HL-60 (cell line): ENCODE measurements at regions not wholly inside any gene's neighbourhood (a gene's known extent, or its start where the extent isn't known, plus 50 kb on each side); places are given as distances from the start of the nearest gene placed in this dataset.

Experiments
- DNase-seq, 2 experiments: peaks; one replicate each; pipeline ENCODE4 v3.0.0-alpha.2; 2010 to 2020; ENCODE audit warnings: low read depth in 1 of 2, low spot score in 1 of 2
- H3K27ac ChIP-seq: fragments of 250-450 bp; sonication (Bioruptor Pico); replicated peaks from 2 replicates; pipeline ENCODE4 v1.5.1; 2020; ENCODE audit warnings: mild to moderate bottlenecking, moderate library complexity
- H3K27me3 ChIP-seq: fragments of 250-450 bp; sonication (Bioruptor Pico); 2 replicates; pipeline ENCODE4 v1.5.1; 2021; ENCODE audit warnings: mild to moderate bottlenecking, moderate library complexity; ENCODE audit not compliant: insufficient read depth, poor library complexity, severe bottlenecking
- H3K4me3 ChIP-seq: replicated peaks from 2 replicates; pipeline ENCODE4 v1.5.1; 2011; ENCODE audit warnings: mild to moderate bottlenecking, control low read depth, low read length; ENCODE audit not compliant: insufficient read depth
- GABPA ChIP-seq: IDR thresholded peaks from 2 replicates; pipeline ENCODE4 v1.6.1; 2012; ENCODE audit warnings: low read depth
- POLR2AphosphoS5 ChIP-seq: IDR thresholded peaks from 2 replicates; pipeline ENCODE4 v1.6.1; 2012; ENCODE audit warnings: low read depth
- SPI1 ChIP-seq: IDR thresholded peaks from 2 replicates; pipeline ENCODE4 v1.6.1; 2012; ENCODE audit warnings: low read depth, mild to moderate bottlenecking, borderline replicate concordance
- TF ChIP-seq, protein P1 (sequence below): IDR thresholded peaks from one replicate; pipeline ENCODE4 v1.5.1; 2011; ENCODE audit warnings: low read length, control low read depth, inconsistent platforms; ENCODE audit not compliant: insufficient read depth
- TF ChIP-seq, protein P2 (sequence below): IDR thresholded peaks from 2 replicates; pipeline ENCODE4 v1.6.1; 2012; ENCODE audit warnings: low read depth; ENCODE audit not compliant: insufficient replicate concordance

DNA sequence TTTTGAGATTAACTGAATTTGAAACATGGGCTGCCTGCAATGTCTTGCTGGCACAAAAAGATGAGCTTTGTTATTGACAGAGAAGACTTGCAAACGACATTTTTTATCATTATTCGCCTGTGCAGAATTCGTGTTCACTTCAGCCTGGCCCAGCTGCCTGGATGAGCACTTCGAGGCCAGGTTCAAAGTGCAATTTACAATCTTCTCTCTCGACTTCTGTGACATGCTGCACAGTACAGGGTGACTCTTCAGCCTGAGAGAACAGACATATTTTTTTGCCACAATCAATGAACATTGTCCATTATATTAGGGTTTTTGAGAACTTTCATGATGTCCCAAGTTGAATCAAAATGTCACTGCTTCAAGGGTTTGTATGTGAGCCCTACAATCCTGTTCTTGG lies 616.5 kb downstream of the SMARCA1 start:
- Histone ChIP-seq H3K27me3 (no peaks in the 10 kb centered on the region), H3K4me3 (no peak overlapping the region), H3K27ac (no peak overlapping the region)
- DNase-seq: no peak
- TF ChIP-seq GABPA: no peak
- no peak for TF ChIP-seq POLR2AphosphoS5
- TF ChIP-seq SPI1: no peak
- TF ChIP-seq, protein P1, sequence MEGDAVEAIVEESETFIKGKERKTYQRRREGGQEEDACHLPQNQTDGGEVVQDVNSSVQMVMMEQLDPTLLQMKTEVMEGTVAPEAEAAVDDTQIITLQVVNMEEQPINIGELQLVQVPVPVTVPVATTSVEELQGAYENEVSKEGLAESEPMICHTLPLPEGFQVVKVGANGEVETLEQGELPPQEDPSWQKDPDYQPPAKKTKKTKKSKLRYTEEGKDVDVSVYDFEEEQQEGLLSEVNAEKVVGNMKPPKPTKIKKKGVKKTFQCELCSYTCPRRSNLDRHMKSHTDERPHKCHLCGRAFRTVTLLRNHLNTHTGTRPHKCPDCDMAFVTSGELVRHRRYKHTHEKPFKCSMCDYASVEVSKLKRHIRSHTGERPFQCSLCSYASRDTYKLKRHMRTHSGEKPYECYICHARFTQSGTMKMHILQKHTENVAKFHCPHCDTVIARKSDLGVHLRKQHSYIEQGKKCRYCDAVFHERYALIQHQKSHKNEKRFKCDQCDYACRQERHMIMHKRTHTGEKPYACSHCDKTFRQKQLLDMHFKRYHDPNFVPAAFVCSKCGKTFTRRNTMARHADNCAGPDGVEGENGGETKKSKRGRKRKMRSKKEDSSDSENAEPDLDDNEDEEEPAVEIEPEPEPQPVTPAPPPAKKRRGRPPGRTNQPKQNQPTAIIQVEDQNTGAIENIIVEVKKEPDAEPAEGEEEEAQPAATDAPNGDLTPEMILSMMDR: no peak
- TF ChIP-seq, protein P2, sequence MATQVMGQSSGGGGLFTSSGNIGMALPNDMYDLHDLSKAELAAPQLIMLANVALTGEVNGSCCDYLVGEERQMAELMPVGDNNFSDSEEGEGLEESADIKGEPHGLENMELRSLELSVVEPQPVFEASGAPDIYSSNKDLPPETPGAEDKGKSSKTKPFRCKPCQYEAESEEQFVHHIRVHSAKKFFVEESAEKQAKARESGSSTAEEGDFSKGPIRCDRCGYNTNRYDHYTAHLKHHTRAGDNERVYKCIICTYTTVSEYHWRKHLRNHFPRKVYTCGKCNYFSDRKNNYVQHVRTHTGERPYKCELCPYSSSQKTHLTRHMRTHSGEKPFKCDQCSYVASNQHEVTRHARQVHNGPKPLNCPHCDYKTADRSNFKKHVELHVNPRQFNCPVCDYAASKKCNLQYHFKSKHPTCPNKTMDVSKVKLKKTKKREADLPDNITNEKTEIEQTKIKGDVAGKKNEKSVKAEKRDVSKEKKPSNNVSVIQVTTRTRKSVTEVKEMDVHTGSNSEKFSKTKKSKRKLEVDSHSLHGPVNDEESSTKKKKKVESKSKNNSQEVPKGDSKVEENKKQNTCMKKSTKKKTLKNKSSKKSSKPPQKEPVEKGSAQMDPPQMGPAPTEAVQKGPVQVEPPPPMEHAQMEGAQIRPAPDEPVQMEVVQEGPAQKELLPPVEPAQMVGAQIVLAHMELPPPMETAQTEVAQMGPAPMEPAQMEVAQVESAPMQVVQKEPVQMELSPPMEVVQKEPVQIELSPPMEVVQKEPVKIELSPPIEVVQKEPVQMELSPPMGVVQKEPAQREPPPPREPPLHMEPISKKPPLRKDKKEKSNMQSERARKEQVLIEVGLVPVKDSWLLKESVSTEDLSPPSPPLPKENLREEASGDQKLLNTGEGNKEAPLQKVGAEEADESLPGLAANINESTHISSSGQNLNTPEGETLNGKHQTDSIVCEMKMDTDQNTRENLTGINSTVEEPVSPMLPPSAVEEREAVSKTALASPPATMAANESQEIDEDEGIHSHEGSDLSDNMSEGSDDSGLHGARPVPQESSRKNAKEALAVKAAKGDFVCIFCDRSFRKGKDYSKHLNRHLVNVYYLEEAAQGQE: no peak

DNA sequence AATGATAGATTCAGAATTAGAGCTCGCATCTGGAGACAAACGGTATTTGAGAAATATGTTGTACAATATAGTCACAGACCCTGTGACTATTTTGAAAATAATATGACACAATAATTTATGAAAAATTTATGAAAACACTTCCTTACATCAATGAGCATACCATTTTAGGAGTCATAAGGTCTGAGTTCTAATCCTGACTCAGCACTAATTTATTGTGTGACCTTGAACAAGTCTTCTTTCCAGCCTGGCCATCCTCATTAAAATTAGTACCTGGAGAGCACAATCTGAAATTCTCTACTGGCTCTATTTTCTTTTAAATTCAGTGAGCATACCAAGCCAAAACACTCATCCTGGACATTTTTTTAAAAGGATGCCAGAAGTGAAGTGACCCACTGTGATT lies 622.3 kb downstream of the SMARCA1 start:
- Histone ChIP-seq H3K27me3 (peaks cover 2% of the 10 kb centered on the region), H3K27ac (no peak overlapping the region), H3K4me3 (no peak overlapping the region)
- DNase-seq: no peak
- TF ChIP-seq, protein P1: no peak
- TF ChIP-seq, protein P2: no peak
- TF ChIP-seq POLR2AphosphoS5 (no peak), GABPA (no peak), SPI1 (no peak)

DNA sequence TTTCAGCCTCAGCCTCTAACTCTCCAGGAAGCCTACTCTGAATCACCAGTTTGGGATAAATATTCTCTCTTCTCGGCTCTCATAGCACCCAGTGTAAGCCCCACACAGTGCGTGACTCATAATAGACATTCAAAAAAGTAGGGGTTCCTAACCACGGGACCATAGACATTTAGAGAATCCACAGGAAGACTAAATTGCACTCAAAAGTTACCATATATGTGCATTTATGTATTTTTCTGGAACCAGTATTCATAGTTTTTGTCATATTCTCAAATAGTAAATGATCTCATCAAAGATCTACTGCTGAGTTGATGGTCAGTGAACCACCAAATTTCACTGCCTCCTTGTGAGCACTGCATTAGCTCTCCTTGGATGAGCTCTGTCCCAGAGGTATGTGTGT lies 625.7 kb downstream of the SMARCA1 start:
- TF ChIP-seq GABPA: no peak
- TF ChIP-seq, protein P2: no peak
- TF ChIP-seq POLR2AphosphoS5: no peak
- no peak for TF ChIP-seq SPI1
- TF ChIP-seq, protein P1: no peak
- no peak overlapping the region for H3K27ac ChIP-seq
- no peak overlapping the region for H3K4me3 ChIP-seq
- H3K27me3 ChIP-seq: peaks cover 2% of the 10 kb centered on the region
- DNase-seq: no peak
